Keratinocyte (primary cell): ENCODE measurements at regions not wholly inside any gene's neighbourhood (a gene's known extent, or its start where the extent isn't known, plus 50 kb on each side); places are given as distances from the start of the nearest gene placed in this dataset.

Experiments
- DNase-seq: peaks from one replicate; pipeline ENCODE4 v3.0.0-alpha.2; 2011; ENCODE audit warnings: low read depth, missing footprints, low spot score
- FAIRE-seq: peaks from 2 replicates; lab custom pipeline; 2011; peaks lifted over from hg19 to GRCh38; lab: Jason Lieb, UNC
- H2AFZ ChIP-seq: 2 replicates; pipeline ENCODE4 v1.6.0; 2012; ENCODE audit warnings: low read length, control low read depth, inconsistent platforms; ENCODE audit not compliant: control insufficient read depth
- H3K27ac ChIP-seq: 2 replicates; pipeline ENCODE4 v1.5.1; 2011; ENCODE audit warnings: low read length; ENCODE audit not compliant: control insufficient read depth, insufficient read depth
- H3K27me3 ChIP-seq: 3 replicates; pipeline ENCODE4 v1.6.0; 2011; ENCODE audit warnings: low read length; ENCODE audit not compliant: control insufficient read depth, insufficient read depth; ENCODE audit errors: extremely low read depth
- H3K36me3 ChIP-seq, 2 experiments: 2 replicates in 1 of 2; 3 replicates in 1 of 2; pipeline ENCODE4 v1.5.1; 2011; ENCODE audit warnings: low read length in 2 of 2, mild to moderate bottlenecking in 1 of 2; ENCODE audit not compliant: control insufficient read depth in 2 of 2, insufficient read depth in 2 of 2; ENCODE audit errors: extremely low read depth in 1 of 2
- H3K4me1 ChIP-seq: 3 replicates; pipeline ENCODE4 v1.5.1; 2011; ENCODE audit warnings: low read length; ENCODE audit not compliant: control insufficient read depth, insufficient read depth; ENCODE audit errors: extremely low read depth
- H3K4me2 ChIP-seq: 3 replicates; pipeline ENCODE4 v1.6.0; 2011; ENCODE audit warnings: low read depth, low read length; ENCODE audit not compliant: control insufficient read depth, insufficient read depth; ENCODE audit errors: extremely low read depth
- H3K4me3 ChIP-seq, 3 experiments: fragments of 200-600 bp in 1 of 3; sonication (generic) in 1 of 3; 2 replicates in 2 of 3; 3 replicates in 1 of 3; pipeline ENCODE4 v1.5.1; 2011 to 2016; ENCODE audit warnings: low read length in 3 of 3, mild to moderate bottlenecking in 3 of 3, control low read depth in 2 of 3, inconsistent platforms in 1 of 3, low read depth in 1 of 3, mixed read lengths in 1 of 3, mixed run types in 1 of 3, moderate library complexity in 1 of 3; ENCODE audit not compliant: control insufficient read depth in 2 of 3, insufficient read depth in 2 of 3; ENCODE audit errors: extremely low read depth in 1 of 3
- H3K79me2 ChIP-seq: 2 replicates; pipeline ENCODE4 v1.6.0; 2012; ENCODE audit warnings: low read length; ENCODE audit not compliant: control insufficient read depth, insufficient read depth
- H3K9ac ChIP-seq: 3 replicates; pipeline ENCODE4 v1.6.0; 2011; ENCODE audit warnings: low read length; ENCODE audit not compliant: control insufficient read depth, insufficient read depth; ENCODE audit errors: extremely low read depth
- H3K9me1 ChIP-seq: 3 replicates; pipeline ENCODE4 v1.6.0; 2011; ENCODE audit warnings: low read length; ENCODE audit not compliant: control insufficient read depth, insufficient read depth; ENCODE audit errors: extremely low read depth
- H3K9me3 ChIP-seq: 2 replicates; pipeline ENCODE4 v1.5.1; 2012; ENCODE audit warnings: low read depth, low read length; ENCODE audit not compliant: control insufficient read depth
- H4K20me1 ChIP-seq: 3 replicates; pipeline ENCODE4 v1.6.0; 2011; ENCODE audit warnings: low read length; ENCODE audit not compliant: control insufficient read depth, insufficient read depth; ENCODE audit errors: extremely low read depth
- CTCF ChIP-seq, 3 experiments: IDR thresholded peaks in 1 of 3; conservative IDR thresholded peaks in 1 of 3; optimal IDR thresholded peaks in 1 of 3; 2 replicates in 2 of 3; 3 replicates in 1 of 3; pipeline versions ENCODE3 to v1.5.1; 2011; ENCODE audit warnings: low read length in 3 of 3, mild to moderate bottlenecking in 3 of 3, moderate library complexity in 2 of 3, control low read depth in 1 of 3, inconsistent platforms in 1 of 3; ENCODE audit not compliant: insufficient read depth in 2 of 3; ENCODE audit errors: extremely low read depth in 1 of 3
- EZH2 ChIP-seq: IDR thresholded peaks from one replicate; pipeline ENCODE4 v1.6.1; 2012; ENCODE audit warnings: inconsistent platforms, mild to moderate bottlenecking, low read length, moderate library complexity
- dilution Hi-C: fragments of 300-500 bp; cut with MboI; formaldehyde crosslinking; loops from one replicate; pipeline ENCODE4 v1.7.0; 2020; ENCODE audit warnings: low sequenced_read_pairs; ENCODE audit not compliant: extremely low pct_ligation_motif_present

GRCh38 chr5:89191374-89191773, 308.4 kb upstream of the MEF2C start:
- FAIRE-seq, result no peak
- Histone ChIP-seq H3K9ac (no peak overlapping the region), H3K36me3 (no peaks in the 10 kb centered on the region), H3K27me3 (no peaks in the 10 kb centered on the region), H3K27ac (no peak overlapping the region), H3K79me2 (no peaks in the 10 kb centered on the region), H2AFZ (no peak overlapping the region), H3K4me2 (no peak overlapping the region), H3K4me3 (no peak overlapping the region), H3K9me1 (no peaks in the 10 kb centered on the region), H4K20me1 (no peaks in the 10 kb centered on the region), H3K4me1 (no peaks in the 10 kb centered on the region), H3K9me3 (no peaks in the 10 kb centered on the region)
- dilution Hi-C loops, result no loop called here
- TF ChIP-seq EZH2, result no peak
- no peak for TF ChIP-seq CTCF (optimal IDR thresholded peaks at IDR 0.05 in 1 of 3, IDR thresholded peaks at IDR 0.05 in 1 of 3, conservative IDR thresholded peaks at IDR 0.05 in 1 of 3; ENCODE audit: extremely low read depth in 1 of 3, insufficient read depth in 2 of 3, low read length in 3 of 3)
- no peak for DNase-seq

GRCh38 chr5:89190515-89191265, 307.7 kb upstream of the MEF2C start:
- H3K9ac ChIP-seq, result no peak overlapping the region
- no peaks in the 10 kb centered on the region for H3K9me1 ChIP-seq
- no peaks in the 10 kb centered on the region for H3K4me1 ChIP-seq
- no peaks in the 10 kb centered on the region for H3K27me3 ChIP-seq
- no peaks in the 10 kb centered on the region for H4K20me1 ChIP-seq
- dilution Hi-C loops, result no loop called here
- H3K27ac ChIP-seq, result no peak overlapping the region
- FAIRE-seq, result no peak
- DNase-seq, result no peak
- H2AFZ ChIP-seq, result no peak overlapping the region
- H3K4me3 ChIP-seq, result no peak overlapping the region
- H3K36me3 ChIP-seq, result no peaks in the 10 kb centered on the region
- H3K4me2 ChIP-seq, result no peak overlapping the region
- no peaks in the 10 kb centered on the region for H3K79me2 ChIP-seq
- no peak for TF ChIP-seq CTCF (optimal IDR thresholded peaks at IDR 0.05 in 1 of 3, IDR thresholded peaks at IDR 0.05 in 1 of 3, conservative IDR thresholded peaks at IDR 0.05 in 1 of 3; ENCODE audit: extremely low read depth in 1 of 3, insufficient read depth in 2 of 3, low read length in 3 of 3)
- TF ChIP-seq EZH2, result no peak
- no peaks in the 10 kb centered on the region for H3K9me3 ChIP-seq
